ENCODE measurements at regions not wholly inside any gene's neighbourhood (a gene's known extent, or its start where the extent isn't known, plus 50 kb on each side); places are given as distances from the start of the nearest gene placed in this dataset.

GRCh38 chr13:111394211-111394922 is 73.9 kb downstream of the TEX29 start:
- H3K4me1 Mint-ChIP-seq (ENCODE audit: low read depth, unreplicated experiment) = no peaks in the 10 kb centered on the region
- H3K27ac Mint-ChIP-seq (ENCODE audit: unreplicated experiment) = no peak overlapping the region
- H3K9me3 Mint-ChIP-seq (ENCODE audit: unreplicated experiment) = peaks cover 2% of the 10 kb centered on the region
- H3K36me3 Mint-ChIP-seq (ENCODE audit: unreplicated experiment) = peaks cover 16% of the 10 kb centered on the region
- peak; percentile 2 for DNase-seq
- no peak for TF ChIP-seq CTCF (IDR thresholded peaks at IDR 0.05; ENCODE audit: partially characterized antibody, unreplicated experiment)
- H3K4me3 Mint-ChIP-seq (ENCODE audit: unreplicated experiment) = no peak overlapping the region
- peaks cover 7% of the 10 kb centered on the region for H3K27me3 Mint-ChIP-seq (ENCODE audit: unreplicated experiment)

GRCh38 chr13:111395511-111396393 is 75.3 kb downstream of the TEX29 start:
- no peak overlapping the region for H3K27ac Mint-ChIP-seq (ENCODE audit: unreplicated experiment)
- no peak for TF ChIP-seq CTCF (IDR thresholded peaks at IDR 0.05; ENCODE audit: partially characterized antibody, unreplicated experiment)
- H3K27me3 Mint-ChIP-seq (ENCODE audit: unreplicated experiment) = peaks cover 2% of the 10 kb centered on the region
- DNase-seq = peak; percentile 2
- H3K4me1 Mint-ChIP-seq (ENCODE audit: low read depth, unreplicated experiment) = no peaks in the 10 kb centered on the region
- H3K4me3 Mint-ChIP-seq (ENCODE audit: unreplicated experiment) = no peak overlapping the region
- peaks cover 2% of the 10 kb centered on the region for H3K9me3 Mint-ChIP-seq (ENCODE audit: unreplicated experiment)
- peaks cover 16% of the 10 kb centered on the region for H3K36me3 Mint-ChIP-seq (ENCODE audit: unreplicated experiment)

- H3K36me3 Mint-ChIP-seq (ENCODE audit: unreplicated experiment) = peaks cover 16% of the 10 kb centered on the region
- H3K4me3 Mint-ChIP-seq (ENCODE audit: unreplicated experiment) = no peak overlapping the region
Measured at GRCh38 chr13:111396457-111396856, 76.0 kb downstream of the TEX29 start.

GRCh38 chr13:111397202-111397880 is 76.9 kb downstream of the TEX29 start:
- Mint-ChIP-seq H3K27me3 (ENCODE audit: unreplicated experiment) (peaks cover 3% of the 10 kb centered on the region), H3K27ac (ENCODE audit: unreplicated experiment) (no peak overlapping the region), H3K4me3 (ENCODE audit: unreplicated experiment) (no peak overlapping the region), H3K4me1 (ENCODE audit: low read depth, unreplicated experiment) (no peaks in the 10 kb centered on the region), H3K9me3 (ENCODE audit: unreplicated experiment) (peaks cover 2% of the 10 kb centered on the region), H3K36me3 (ENCODE audit: unreplicated experiment) (peaks cover 16% of the 10 kb centered on the region)
- TF ChIP-seq CTCF (IDR thresholded peaks at IDR 0.05; ENCODE audit: partially characterized antibody, unreplicated experiment) = no peak
- no peak for DNase-seq

More at GRCh38 chr13:111396457-111396856, 76.0 kb downstream of the TEX29 start:
- no peak for TF ChIP-seq CTCF (IDR thresholded peaks at IDR 0.05; ENCODE audit: partially characterized antibody, unreplicated experiment)
- H3K9me3 Mint-ChIP-seq (ENCODE audit: unreplicated experiment) = peaks cover 2% of the 10 kb centered on the region
- H3K4me1 Mint-ChIP-seq (ENCODE audit: low read depth, unreplicated experiment) = no peaks in the 10 kb centered on the region
- H3K27ac Mint-ChIP-seq (ENCODE audit: unreplicated experiment) = no peak overlapping the region
- DNase-seq = peak; percentile 4
- peaks cover 3% of the 10 kb centered on the region for H3K27me3 Mint-ChIP-seq (ENCODE audit: unreplicated experiment)

Measured in glutamatergic neuron (in vitro differentiated cells).